ENCODE measurements at regions not wholly inside any gene's neighbourhood (a gene's known extent, or its start where the extent isn't known, plus 50 kb on each side); places are given as distances from the start of the nearest gene placed in this dataset.

DNA sequence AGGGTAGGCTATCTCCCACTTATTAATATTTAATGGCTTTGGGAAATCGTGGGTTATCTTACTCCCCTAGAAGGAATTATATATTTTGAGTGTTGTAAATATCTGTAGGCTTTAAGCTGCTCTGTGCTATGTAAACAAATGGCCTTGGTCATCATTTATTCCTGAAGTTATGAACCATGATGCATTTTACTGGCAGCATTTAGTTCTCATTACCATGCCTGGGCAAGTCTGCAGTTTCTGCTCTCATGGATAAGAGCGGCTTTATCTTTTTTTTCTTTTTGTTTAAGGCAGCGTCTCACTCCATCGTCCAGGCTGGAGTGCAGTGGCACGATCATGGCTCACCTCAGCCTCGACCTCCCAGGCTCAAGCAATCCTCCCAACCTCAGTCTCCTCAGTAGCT lies 156.1 kb downstream of the IRS2 start:
- Mint-ChIP-seq H3K27ac (ENCODE audit: unreplicated experiment) (no peak overlapping the region), H3K4me1 (no peaks in the 10 kb centered on the region)

GRCh38 chr13:109629737-109630136 lies 156.6 kb downstream of the IRS2 start:
- no peak for TF ChIP-seq CTCF (conservative IDR thresholded peaks at IDR 0.05)
- no peak for DNase-seq (ENCODE audit: low read depth, low spot score)
- Mint-ChIP-seq H3K27ac (ENCODE audit: unreplicated experiment) (no peak overlapping the region), H3K9me3 (peaks cover 8% of the 10 kb centered on the region), H3K4me1 (no peaks in the 10 kb centered on the region), H3K36me3 (ENCODE audit: low read depth) (no peaks in the 10 kb centered on the region), H3K4me3 (no peak overlapping the region), H3K27me3 (ENCODE audit: low read depth) (no peaks in the 10 kb centered on the region)

More for the DNA sequence above, 156.1 kb downstream of the IRS2 start:
- TF ChIP-seq CTCF (conservative IDR thresholded peaks at IDR 0.05): no peak
- Mint-ChIP-seq H3K9me3 (peaks cover 13% of the 10 kb centered on the region), H3K4me3 (no peak overlapping the region), H3K36me3 (ENCODE audit: low read depth) (peaks cover 2% of the 10 kb centered on the region), H3K27me3 (ENCODE audit: low read depth) (no peaks in the 10 kb centered on the region)
- DNase-seq (ENCODE audit: low read depth, low spot score): no peak

DNA sequence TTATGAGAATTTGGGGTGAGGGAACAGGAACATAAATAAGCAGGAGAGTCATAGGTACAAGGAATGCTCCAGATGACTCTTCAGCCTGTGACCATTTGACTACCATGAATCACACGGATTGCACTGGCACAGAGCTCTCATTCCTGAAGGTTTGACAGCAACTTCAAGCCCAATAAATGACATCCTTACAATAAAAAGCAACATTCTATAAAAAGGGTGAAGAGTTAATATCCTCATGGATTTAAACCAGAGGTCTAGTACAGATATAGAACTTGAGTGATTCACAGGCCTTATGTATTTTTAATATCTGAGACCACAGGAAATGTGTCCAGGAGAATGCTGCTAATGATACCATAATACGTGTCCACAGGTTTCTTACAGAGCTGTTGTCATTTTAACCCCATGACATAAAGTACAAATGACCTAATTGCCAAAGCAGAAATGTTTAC lies 158.1 kb downstream of the IRS2 start:
- H3K27ac Mint-ChIP-seq (ENCODE audit: unreplicated experiment): no peak overlapping the region
- no peaks in the 10 kb centered on the region for H3K9me3 Mint-ChIP-seq
- H3K4me3 Mint-ChIP-seq: no peak overlapping the region
- no peak for TF ChIP-seq CTCF (conservative IDR thresholded peaks at IDR 0.05)
- DNase-seq (ENCODE audit: low read depth, low spot score): no peak
- no peaks in the 10 kb centered on the region for H3K4me1 Mint-ChIP-seq
- no peaks in the 10 kb centered on the region for H3K27me3 Mint-ChIP-seq (ENCODE audit: low read depth)
- H3K36me3 Mint-ChIP-seq (ENCODE audit: low read depth): no peaks in the 10 kb centered on the region

GRCh38 chr13:109627649-109628048 lies 158.7 kb downstream of the IRS2 start:
- H3K4me3 Mint-ChIP-seq: no peak overlapping the region
- H3K9me3 Mint-ChIP-seq: no peaks in the 10 kb centered on the region
- no peak for DNase-seq (ENCODE audit: low read depth, low spot score)
- no peaks in the 10 kb centered on the region for H3K36me3 Mint-ChIP-seq (ENCODE audit: low read depth)
- H3K27me3 Mint-ChIP-seq (ENCODE audit: low read depth): no peaks in the 10 kb centered on the region
- TF ChIP-seq CTCF (conservative IDR thresholded peaks at IDR 0.05): no peak
- no peak overlapping the region for H3K27ac Mint-ChIP-seq (ENCODE audit: unreplicated experiment)
- H3K4me1 Mint-ChIP-seq: no peaks in the 10 kb centered on the region

- Mint-ChIP-seq H3K27me3 (ENCODE audit: low read depth) (no peaks in the 10 kb centered on the region), H3K4me3 (no peak overlapping the region), H3K36me3 (ENCODE audit: low read depth) (no peaks in the 10 kb centered on the region), H3K9me3 (no peaks in the 10 kb centered on the region), H3K27ac (ENCODE audit: unreplicated experiment) (no peak overlapping the region), H3K4me1 (no peaks in the 10 kb centered on the region)
- no peak for TF ChIP-seq CTCF (conservative IDR thresholded peaks at IDR 0.05)
- DNase-seq (ENCODE audit: low read depth, low spot score): no peak
Measured at GRCh38 chr13:109626386-109627171, 159.8 kb downstream of the IRS2 start.

Measured in neural crest cell (in vitro differentiated cells).